Heart left ventricle (tissue), 16 donors: ENCODE measurements at regions not wholly inside any gene's neighbourhood (a gene's known extent, or its start where the extent isn't known, plus 50 kb on each side); places are given as distances from the start of the nearest gene placed in this dataset.

Source experiments
- ATAC-seq, 4 donors: fragments of 200-7000 bp; cut with Tn5 transposase; one replicate each; pipeline ENCODE4 v1.9.1; 2020 to 2022; ENCODE audit warnings: moderate library complexity in 4 of 4, mild to moderate bottlenecking in 3 of 4, moderate number of reproducible peaks in 1 of 4
- DNase-seq, 5 donors: peaks; one replicate each; pipeline ENCODE4 v3.0.0-alpha.2; 2020
- H3K27ac ChIP-seq, 12 donors: fragments of 200-600 bp; sonication (generic) in 4 of 12; one replicate each; pipeline versions ENCODE4 v1.5.0 to v1.8.0; 2016 to 2022; ENCODE audit warnings: mild to moderate bottlenecking in 2 of 12
- H3K27me3 ChIP-seq, 9 donors: fragments of 200-600 bp; sonication (generic) in 2 of 9; one replicate each; pipeline versions ENCODE4 v1.5.1 to v1.8.0; 2016 to 2022; ENCODE audit warnings: mild to moderate bottlenecking in 3 of 9
- H3K36me3 ChIP-seq, 9 donors: fragments of 200-600 bp; sonication (generic) in 2 of 9; one replicate each; pipeline versions ENCODE4 v1.5.0 to v1.8.0; 2018 to 2022; ENCODE audit warnings: mild to moderate bottlenecking in 2 of 9
- H3K4me1 ChIP-seq, 12 donors: fragments of 200-600 bp; sonication (generic) in 4 of 12; one replicate each; pipeline versions ENCODE4 v1.5.0 to v1.8.0; 2016 to 2022; ENCODE audit warnings: mild to moderate bottlenecking in 3 of 12
- H3K4me3 ChIP-seq, 12 donors: fragments of 200-600 bp; sonication (generic) in 4 of 12; one replicate each; pipeline versions ENCODE4 v1.5.0 to v1.8.0; 2017 to 2022; ENCODE audit warnings: mild to moderate bottlenecking in 9 of 12, moderate library complexity in 4 of 12
- H3K9me3 ChIP-seq, 12 donors: fragments of 200-600 bp; sonication (generic) in 4 of 12; one replicate each; pipeline versions ENCODE4 v1.5.0 to v1.8.0; 2016 to 2022; ENCODE audit warnings: mild to moderate bottlenecking in 1 of 12
- CTCF ChIP-seq, 12 donors: fragments of 200-600 bp; sonication (generic) in 4 of 12; IDR thresholded peaks; one replicate each; pipeline versions ENCODE4 v1.5.0 to v1.8.0; 2018 to 2022; ENCODE audit warnings: antibody characterized with exemption in 12 of 12, mild to moderate bottlenecking in 5 of 12
- POLR2A ChIP-seq, 2 donors: fragments of 450-650 bp; IDR thresholded peaks; one replicate each; pipeline ENCODE4 v1.6.1; 2017; ENCODE audit warnings: antibody characterized with exemption in 2 of 2, mild to moderate bottlenecking in 2 of 2, moderate library complexity in 2 of 2
- WGBS, 4 donors: extraction: QIAGEN DNeasy Blood & Tissue Kit in 2 of 4; methylation state at CpG; one replicate each; pipeline versions ENCODE4 v1.1.5 to v1.1.7; 2013 to 2018; 5-methylcytosine and 5-hydroxymethylcytosine counted together
- intact Hi-C, 10 donors: fragments of 100-400 bp; cut with DNase I; formaldehyde crosslinking; loops; one replicate each; pipeline versions ENCODE4 v1.11.1 to v1.14.2; 2022
- donor health status: ischemic (EF 13 %, LVEDD 7.1; RV severe dilation, severe dysfunction).
- donor health status: healthy with polysubstance abuse.
- donor health status: DM: no; HTN: yes; CAD: no.
- donor health status: DM: no; HTN: no; CAD: no.
- donor health status: ischemic (EF 25% LVEDD 6.9; RV normal size, moderate dysfunction).
- donor health status: ischemic (EF 25% LVEDD 5.7; RV mildly dilated, moderate dysfunction).
- donor health status: healthy.
- donor health status: DM: yes; HTN: yes; CAD: no.
- donor health status: ischemic (EF 35%, LVEDD 5.7; RV mildly dilated, moderate dysfunction).
- donor health status: nonischemic (EF 11% LVEDD 7.7; RV severe dilation, severe dysfunction).
- donor health status: DM: yes; HTN: yes; CAD: no.
- donor health status: PGD.
- donor health status: ischemic (EF 29% LVEDD 5.4; RV normal size, mild dysfunction).
- donor health status: nonischemic (EF 23%, LVEDD 6.1; RV moderate dilation, normal function).

GRCh38 chr2:176504440-176504839, 235.2 kb downstream of the MTX2 start:
- no peak for TF ChIP-seq CTCF (IDR thresholded peaks at IDR 0.05)
- Histone ChIP-seq H3K9me3 (no peaks in the 10 kb centered on the region), H3K36me3 (no peaks in the 10 kb centered on the region), H3K27me3 (peaks cover 0 to 11% (median 0%) of the 10 kb centered on the region in 9 donors), H3K27ac (no peak overlapping the region), H3K4me3 (no peak overlapping the region), H3K4me1 (peaks cover 0 to 14% (median 0%) of the 10 kb centered on the region in 12 donors)
- intact Hi-C loops, result no loop called here
- DNase-seq, result no peak
- peak in 2 of 4 donors; percentile 40 to 53 for ATAC-seq

GRCh38 chr2:176507786-176508185, 238.5 kb downstream of the MTX2 start:
- TF ChIP-seq CTCF (IDR thresholded peaks at IDR 0.05) (no peak), POLR2A (IDR thresholded peaks at IDR 0.05) (no peak)
- no peak overlapping the region for H3K4me3 ChIP-seq
- intact Hi-C loops, result no loop called here
- H3K27me3 ChIP-seq, result peaks cover 0 to 11% (median 0%) of the 10 kb centered on the region in 9 donors
- no peak overlapping the region for H3K27ac ChIP-seq
- peak in 1 of 4 donors; percentile 42 for ATAC-seq
- H3K9me3 ChIP-seq, result no peaks in the 10 kb centered on the region
- 60 to 74% (median 71%) methylated on average over 3 of the region's 3 CpGs for WGBS, 4 donors
- H3K4me1 ChIP-seq, result peaks cover 0 to 4% (median 0%) of the 10 kb centered on the region in 12 donors
- no peaks in the 10 kb centered on the region for H3K36me3 ChIP-seq
- DNase-seq, result no peak

GRCh38 chr2:176508374-176508773, 239.1 kb downstream of the MTX2 start:
- intact Hi-C loops, result no loop called here
- DNase-seq (no peak), ATAC-seq (no peak)
- Histone ChIP-seq H3K4me1 (no peaks in the 10 kb centered on the region), H3K36me3 (no peaks in the 10 kb centered on the region), H3K27ac (no peak overlapping the region), H3K27me3 (peaks cover 0 to 6% (median 0%) of the 10 kb centered on the region in 9 donors), H3K9me3 (no peaks in the 10 kb centered on the region), H3K4me3 (no peak overlapping the region)
- WGBS, 4 donors, result 96 to 100% (median 98%) methylated on average over 1 of the region's 1 CpG
- no peak for TF ChIP-seq CTCF (IDR thresholded peaks at IDR 0.05)
- TF ChIP-seq POLR2A (IDR thresholded peaks at IDR 0.05), result no peak

GRCh38 chr2:176508984-176509740, 239.9 kb downstream of the MTX2 start:
- no peak for TF ChIP-seq CTCF (IDR thresholded peaks at IDR 0.05)
- no peak for TF ChIP-seq POLR2A (IDR thresholded peaks at IDR 0.05)
- WGBS, 4 donors, result 86 to 88% (median 87%) methylated on average over 5 of the region's 5 CpGs
- Histone ChIP-seq H3K36me3 (no peaks in the 10 kb centered on the region), H3K4me3 (no peak overlapping the region), H3K27ac (no peak overlapping the region), H3K4me1 (no peaks in the 10 kb centered on the region), H3K27me3 (peaks cover 0 to 3% (median 0%) of the 10 kb centered on the region in 9 donors), H3K9me3 (no peaks in the 10 kb centered on the region)
- DNase-seq, result no peak
- no peak for ATAC-seq
- intact Hi-C loops, result no loop called here
